HG03439 (cell line): ENCODE measurements at regions not wholly inside any gene's neighbourhood (a gene's known extent, or its start where the extent isn't known, plus 50 kb on each side); places are given as distances from the start of the nearest gene placed in this dataset.

Experiments used
- ATAC-seq: cut with Tn5 transposase; IDR thresholded peaks from one replicate; pipeline ENCODE4 v1.9.1; 2021; ENCODE audit warnings: mild to moderate bottlenecking, moderate library complexity; ENCODE audit not compliant: unreplicated experiment

- no peak for ATAC-seq
Observed at GRCh38 chr11:24298146-24298545, 198.7 kb upstream of the LUZP2 start.

- no peak for ATAC-seq
Observed at GRCh38 chr11:24311974-24312373, 184.9 kb upstream of the LUZP2 start.

GRCh38 chr11:24312464-24313238 is 184.2 kb upstream of the LUZP2 start:
- no peak for ATAC-seq

GRCh38 chr11:24321229-24321628 is 175.6 kb upstream of the LUZP2 start:
- ATAC-seq = no peak

GRCh38 chr11:24324211-24324610 is 172.6 kb upstream of the LUZP2 start:
- no peak for ATAC-seq

- no peak for ATAC-seq
Observed at GRCh38 chr11:24344222-24344621, 152.6 kb upstream of the LUZP2 start.

- no peak for ATAC-seq
Observed at GRCh38 chr11:24348908-24349307, 147.9 kb upstream of the LUZP2 start.

GRCh38 chr11:24351179-24351578 is 145.7 kb upstream of the LUZP2 start:
- no peak for ATAC-seq

- ATAC-seq = no peak
Observed at GRCh38 chr11:24356501-24356900, 140.4 kb upstream of the LUZP2 start.

GRCh38 chr11:24357620-24358410 is 139.0 kb upstream of the LUZP2 start:
- ATAC-seq = no peak

- no peak for ATAC-seq
Observed at GRCh38 chr11:24372491-24372890, 124.4 kb upstream of the LUZP2 start.

- ATAC-seq = no peak
Observed at GRCh38 chr11:24373516-24373915, 123.3 kb upstream of the LUZP2 start.

GRCh38 chr11:24375351-24375750 is 121.5 kb upstream of the LUZP2 start:
- no peak for ATAC-seq

- no peak for ATAC-seq
Observed at GRCh38 chr11:24375931-24376330, 120.9 kb upstream of the LUZP2 start.

- no peak for ATAC-seq
Observed at GRCh38 chr11:24383137-24383536, 113.7 kb upstream of the LUZP2 start.

GRCh38 chr11:24384240-24384639 is 112.6 kb upstream of the LUZP2 start:
- no peak for ATAC-seq

- no peak for ATAC-seq
Observed at GRCh38 chr11:24386546-24387397, 110.1 kb upstream of the LUZP2 start.

- no peak for ATAC-seq
Observed at GRCh38 chr11:24389575-24389974, 107.3 kb upstream of the LUZP2 start.

GRCh38 chr11:24390016-24390415 is 106.8 kb upstream of the LUZP2 start:
- no peak for ATAC-seq

GRCh38 chr11:24390762-24391161 is 106.1 kb upstream of the LUZP2 start:
- ATAC-seq = no peak

GRCh38 chr11:24391167-24391566 is 105.7 kb upstream of the LUZP2 start:
- ATAC-seq = no peak
